ENCODE measurements at regions not wholly inside any gene's neighbourhood (a gene's known extent, or its start where the extent isn't known, plus 50 kb on each side); places are given as distances from the start of the nearest gene placed in this dataset.

DNA sequence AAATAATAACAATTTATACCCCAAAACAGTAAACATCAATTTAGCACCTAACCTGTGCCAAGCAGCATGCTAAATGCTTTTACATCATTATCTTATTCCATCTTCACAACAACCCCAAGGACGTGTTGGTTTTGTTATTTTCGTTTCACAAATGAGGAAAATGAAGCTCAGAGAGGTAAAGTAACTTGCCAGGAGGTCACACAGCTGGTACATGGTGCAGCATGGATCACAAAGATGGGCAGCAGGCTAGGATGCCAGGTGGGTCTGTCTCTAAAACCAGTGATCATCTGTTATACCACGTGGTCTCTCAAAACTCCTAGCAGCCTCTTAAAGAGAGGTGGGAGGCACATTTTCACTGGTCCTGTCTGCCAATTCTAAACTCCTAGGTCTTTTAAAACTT lies 323.6 kb upstream of the F9 start:
- Histone ChIP-seq H3K9me2 (ENCODE audit: insufficient read depth) (no peaks in the 10 kb centered on the region), H3K36me3 (ENCODE audit: insufficient read depth) (no peaks in the 10 kb centered on the region), H3K79me2 (replicated peaks; ENCODE audit: insufficient read depth) (no peaks in the 10 kb centered on the region), H3K4me2 (no peak overlapping the region), H2AFZ (no peak overlapping the region), H3K27ac (ENCODE audit: low read depth) (no peak overlapping the region), H4K20me1 (replicated peaks; ENCODE audit: insufficient read depth) (no peaks in the 10 kb centered on the region), H3K4me1 (ENCODE audit: insufficient read depth) (peaks cover 12% of the 10 kb centered on the region), H3F3A (replicated peaks; ENCODE audit: low read depth) (no peaks in the 10 kb centered on the region), H3K27me3 (ENCODE audit: insufficient read depth) (peaks cover 88% of the 10 kb centered on the region), H3K4me3 (no peak overlapping the region)
- Mint-ChIP-seq H3K4me3 (no peak overlapping the region), H3K27ac (no peak overlapping the region), H3K27me3 (ENCODE audit: insufficient read depth, low read depth, poor library complexity) (peaks cover 40% of the 10 kb centered on the region), H3K9me3 (no peaks in the 10 kb centered on the region), H3K4me1 (peaks cover 21% of the 10 kb centered on the region), H3K36me3 (ENCODE audit: low read depth) (no peaks in the 10 kb centered on the region)
- TF ChIP-seq POLR2AphosphoS5 (IDR thresholded peaks at IDR 0.05; ENCODE audit: low read depth) (no peak), JUNB (IDR thresholded peaks at IDR 0.05; ENCODE audit: unreplicated experiment) (no peak), ZNF331 (CRISPR knock-in tag; IDR thresholded peaks at IDR 0.05; ENCODE audit: low read depth) (no peak), NANOG (IDR thresholded peaks at IDR 0.05; ENCODE audit: borderline replicate concordance) (no peak), EZH2phosphoT487 (IDR thresholded peaks at IDR 0.05; ENCODE audit: unreplicated experiment) (no peak), CREB1 (CRISPR knock-in tag; IDR thresholded peaks at IDR 0.05; ENCODE audit: low read depth) (no peak), EZH2 (IDR thresholded peaks at IDR 0.05; ENCODE audit: low read depth, unreplicated experiment) (no peak), ZNF114 (CRISPR knock-in tag; IDR thresholded peaks at IDR 0.05) (no peak)
- TF ChIP-seq, protein P1, sequence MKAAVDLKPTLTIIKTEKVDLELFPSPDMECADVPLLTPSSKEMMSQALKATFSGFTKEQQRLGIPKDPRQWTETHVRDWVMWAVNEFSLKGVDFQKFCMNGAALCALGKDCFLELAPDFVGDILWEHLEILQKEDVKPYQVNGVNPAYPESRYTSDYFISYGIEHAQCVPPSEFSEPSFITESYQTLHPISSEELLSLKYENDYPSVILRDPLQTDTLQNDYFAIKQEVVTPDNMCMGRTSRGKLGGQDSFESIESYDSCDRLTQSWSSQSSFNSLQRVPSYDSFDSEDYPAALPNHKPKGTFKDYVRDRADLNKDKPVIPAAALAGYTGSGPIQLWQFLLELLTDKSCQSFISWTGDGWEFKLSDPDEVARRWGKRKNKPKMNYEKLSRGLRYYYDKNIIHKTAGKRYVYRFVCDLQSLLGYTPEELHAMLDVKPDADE (IDR thresholded peaks at IDR 0.05), result no peak
- TF ChIP-seq, protein P2, sequence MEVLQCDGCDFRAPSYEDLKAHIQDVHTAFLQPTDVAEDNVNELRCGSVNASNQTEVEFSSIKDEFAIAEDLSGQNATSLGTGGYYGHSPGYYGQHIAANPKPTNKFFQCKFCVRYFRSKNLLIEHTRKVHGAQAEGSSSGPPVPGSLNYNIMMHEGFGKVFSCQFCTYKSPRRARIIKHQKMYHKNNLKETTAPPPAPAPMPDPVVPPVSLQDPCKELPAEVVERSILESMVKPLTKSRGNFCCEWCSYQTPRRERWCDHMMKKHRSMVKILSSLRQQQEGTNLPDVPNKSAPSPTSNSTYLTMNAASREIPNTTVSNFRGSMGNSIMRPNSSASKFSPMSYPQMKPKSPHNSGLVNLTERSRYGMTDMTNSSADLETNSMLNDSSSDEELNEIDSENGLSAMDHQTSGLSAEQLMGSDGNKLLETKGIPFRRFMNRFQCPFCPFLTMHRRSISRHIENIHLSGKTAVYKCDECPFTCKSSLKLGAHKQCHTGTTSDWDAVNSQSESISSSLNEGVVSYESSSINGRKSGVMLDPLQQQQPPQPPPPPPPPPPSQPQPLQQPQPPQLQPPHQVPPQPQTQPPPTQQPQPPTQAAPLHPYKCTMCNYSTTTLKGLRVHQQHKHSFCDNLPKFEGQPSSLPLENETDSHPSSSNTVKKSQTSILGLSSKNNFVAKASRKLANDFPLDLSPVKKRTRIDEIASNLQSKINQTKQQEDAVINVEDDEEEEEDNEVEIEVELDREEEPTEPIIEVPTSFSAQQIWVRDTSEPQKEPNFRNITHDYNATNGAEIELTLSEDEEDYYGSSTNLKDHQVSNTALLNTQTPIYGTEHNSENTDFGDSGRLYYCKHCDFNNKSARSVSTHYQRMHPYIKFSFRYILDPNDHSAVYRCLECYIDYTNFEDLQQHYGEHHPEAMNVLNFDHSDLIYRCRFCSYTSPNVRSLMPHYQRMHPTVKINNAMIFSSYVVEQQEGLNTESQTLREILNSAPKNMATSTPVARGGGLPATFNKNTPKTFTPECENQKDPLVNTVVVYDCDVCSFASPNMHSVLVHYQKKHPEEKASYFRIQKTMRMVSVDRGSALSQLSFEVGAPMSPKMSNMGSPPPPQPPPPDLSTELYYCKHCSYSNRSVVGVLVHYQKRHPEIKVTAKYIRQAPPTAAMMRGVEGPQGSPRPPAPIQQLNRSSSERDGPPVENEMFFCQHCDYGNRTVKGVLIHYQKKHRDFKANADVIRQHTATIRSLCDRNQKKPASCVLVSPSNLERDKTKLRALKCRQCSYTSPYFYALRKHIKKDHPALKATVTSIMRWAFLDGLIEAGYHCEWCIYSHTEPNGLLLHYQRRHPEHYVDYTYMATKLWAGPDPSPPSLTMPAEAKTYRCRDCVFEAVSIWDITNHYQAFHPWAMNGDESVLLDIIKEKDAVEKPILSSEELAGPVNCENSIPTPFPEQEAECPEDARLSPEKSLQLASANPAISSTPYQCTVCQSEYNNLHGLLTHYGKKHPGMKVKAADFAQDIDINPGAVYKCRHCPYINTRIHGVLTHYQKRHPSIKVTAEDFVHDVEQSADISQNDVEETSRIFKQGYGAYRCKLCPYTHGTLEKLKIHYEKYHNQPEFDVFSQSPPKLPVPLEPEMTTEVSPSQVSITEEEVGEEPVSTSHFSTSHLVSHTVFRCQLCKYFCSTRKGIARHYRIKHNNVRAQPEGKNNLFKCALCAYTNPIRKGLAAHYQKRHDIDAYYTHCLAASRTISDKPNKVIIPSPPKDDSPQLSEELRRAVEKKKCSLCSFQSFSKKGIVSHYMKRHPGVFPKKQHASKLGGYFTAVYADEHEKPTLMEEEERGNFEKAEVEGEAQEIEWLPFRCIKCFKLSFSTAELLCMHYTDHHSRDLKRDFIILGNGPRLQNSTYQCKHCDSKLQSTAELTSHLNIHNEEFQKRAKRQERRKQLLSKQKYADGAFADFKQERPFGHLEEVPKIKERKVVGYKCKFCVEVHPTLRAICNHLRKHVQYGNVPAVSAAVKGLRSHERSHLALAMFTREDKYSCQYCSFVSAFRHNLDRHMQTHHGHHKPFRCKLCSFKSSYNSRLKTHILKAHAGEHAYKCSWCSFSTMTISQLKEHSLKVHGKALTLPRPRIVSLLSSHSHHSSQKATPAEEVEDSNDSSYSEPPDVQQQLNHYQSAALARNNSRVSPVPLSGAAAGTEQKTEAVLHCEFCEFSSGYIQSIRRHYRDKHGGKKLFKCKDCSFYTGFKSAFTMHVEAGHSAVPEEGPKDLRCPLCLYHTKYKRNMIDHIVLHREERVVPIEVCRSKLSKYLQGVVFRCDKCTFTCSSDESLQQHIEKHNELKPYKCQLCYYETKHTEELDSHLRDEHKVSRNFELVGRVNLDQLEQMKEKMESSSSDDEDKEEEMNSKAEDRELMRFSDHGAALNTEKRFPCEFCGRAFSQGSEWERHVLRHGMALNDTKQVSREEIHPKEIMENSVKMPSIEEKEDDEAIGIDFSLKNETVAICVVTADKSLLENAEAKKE (CRISPR knock-in tag; IDR thresholded peaks at IDR 0.05), result no peak
- TF ChIP-seq, protein P3, sequence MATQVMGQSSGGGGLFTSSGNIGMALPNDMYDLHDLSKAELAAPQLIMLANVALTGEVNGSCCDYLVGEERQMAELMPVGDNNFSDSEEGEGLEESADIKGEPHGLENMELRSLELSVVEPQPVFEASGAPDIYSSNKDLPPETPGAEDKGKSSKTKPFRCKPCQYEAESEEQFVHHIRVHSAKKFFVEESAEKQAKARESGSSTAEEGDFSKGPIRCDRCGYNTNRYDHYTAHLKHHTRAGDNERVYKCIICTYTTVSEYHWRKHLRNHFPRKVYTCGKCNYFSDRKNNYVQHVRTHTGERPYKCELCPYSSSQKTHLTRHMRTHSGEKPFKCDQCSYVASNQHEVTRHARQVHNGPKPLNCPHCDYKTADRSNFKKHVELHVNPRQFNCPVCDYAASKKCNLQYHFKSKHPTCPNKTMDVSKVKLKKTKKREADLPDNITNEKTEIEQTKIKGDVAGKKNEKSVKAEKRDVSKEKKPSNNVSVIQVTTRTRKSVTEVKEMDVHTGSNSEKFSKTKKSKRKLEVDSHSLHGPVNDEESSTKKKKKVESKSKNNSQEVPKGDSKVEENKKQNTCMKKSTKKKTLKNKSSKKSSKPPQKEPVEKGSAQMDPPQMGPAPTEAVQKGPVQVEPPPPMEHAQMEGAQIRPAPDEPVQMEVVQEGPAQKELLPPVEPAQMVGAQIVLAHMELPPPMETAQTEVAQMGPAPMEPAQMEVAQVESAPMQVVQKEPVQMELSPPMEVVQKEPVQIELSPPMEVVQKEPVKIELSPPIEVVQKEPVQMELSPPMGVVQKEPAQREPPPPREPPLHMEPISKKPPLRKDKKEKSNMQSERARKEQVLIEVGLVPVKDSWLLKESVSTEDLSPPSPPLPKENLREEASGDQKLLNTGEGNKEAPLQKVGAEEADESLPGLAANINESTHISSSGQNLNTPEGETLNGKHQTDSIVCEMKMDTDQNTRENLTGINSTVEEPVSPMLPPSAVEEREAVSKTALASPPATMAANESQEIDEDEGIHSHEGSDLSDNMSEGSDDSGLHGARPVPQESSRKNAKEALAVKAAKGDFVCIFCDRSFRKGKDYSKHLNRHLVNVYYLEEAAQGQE (IDR thresholded peaks at IDR 0.05; ENCODE audit: unreplicated experiment), result no peak
- ATAC-seq (no peak), DNase-seq (ENCODE audit: low spot score) (no peak)
